Liver (tissue), 7 donors: ENCODE measurements at regions not wholly inside any gene's neighbourhood (a gene's known extent, or its start where the extent isn't known, plus 50 kb on each side); places are given as distances from the start of the nearest gene placed in this dataset.

Source experiments
- DNase-seq: peaks from one replicate; pipeline ENCODE4 v3.0.0-alpha.2; 2017; ENCODE audit warnings: low spot score
- H3K27ac ChIP-seq, 2 donors: one replicate each; pipeline ENCODE4 v1.7.0; 2013; ENCODE audit warnings: inconsistent platforms in 2 of 2, low read length in 2 of 2, control low read depth in 1 of 2, low read depth in 1 of 2, mild to moderate bottlenecking in 1 of 2
- H3K27me3 ChIP-seq, 4 donors: one replicate each; pipeline versions ENCODE4 v1.6.1 to v1.7.0; 2013; ENCODE audit warnings: low read length in 3 of 4, inconsistent platforms in 1 of 4, mild to moderate bottlenecking in 1 of 4, moderate library complexity in 1 of 4; ENCODE audit not compliant: control insufficient read depth in 4 of 4, insufficient read depth in 4 of 4
- H3K36me3 ChIP-seq, 4 donors: one replicate each; pipeline versions ENCODE4 v1.6.1 to v1.7.0; 2013; ENCODE audit warnings: low read length in 3 of 4, mild to moderate bottlenecking in 3 of 4, low read depth in 1 of 4, moderate library complexity in 1 of 4; ENCODE audit not compliant: control insufficient read depth in 4 of 4, insufficient read depth in 3 of 4
- H3K4me1 ChIP-seq, 4 donors: one replicate each; pipeline versions ENCODE4 v1.6.1 to v1.7.0; 2013; ENCODE audit warnings: low read length in 3 of 4, mild to moderate bottlenecking in 3 of 4, moderate library complexity in 1 of 4; ENCODE audit not compliant: control insufficient read depth in 4 of 4, insufficient read depth in 4 of 4
- H3K4me3 ChIP-seq, 3 donors: one replicate each; pipeline versions ENCODE4 v1.6.1 to v1.7.0; 2013; ENCODE audit warnings: low read length in 3 of 3, control low read depth in 1 of 3, low read depth in 1 of 3, mild to moderate bottlenecking in 1 of 3
- H3K9ac ChIP-seq, 2 donors: one replicate each; pipeline ENCODE4 v1.7.0; 2013; ENCODE audit warnings: low read length in 2 of 2, mild to moderate bottlenecking in 2 of 2, moderate library complexity in 2 of 2, control low read depth in 1 of 2, low read depth in 1 of 2
- H3K9me3 ChIP-seq, 4 donors: one replicate each; pipeline versions ENCODE4 v1.6.1 to v1.7.0; 2013; ENCODE audit warnings: low read length in 3 of 4; ENCODE audit not compliant: control insufficient read depth in 4 of 4
- ATF3 ChIP-seq: IDR thresholded peaks from 2 replicates; pipeline ENCODE4 v1.6.1; 2016; ENCODE audit warnings: antibody characterized with exemption
- CTCF ChIP-seq: fragments of 150-350 bp; IDR thresholded peaks from 2 replicates; pipeline ENCODE4 v1.5.1; 2017; ENCODE audit warnings: improper control_type of control experiment, low read depth, low read length; ENCODE audit not compliant: missing input control
- EGR1 ChIP-seq, 2 donors: IDR thresholded peaks; 2 replicates each; pipeline ENCODE4 v1.6.1; 2016 to 2018; ENCODE audit warnings: antibody characterized with exemption in 2 of 2, low read depth in 2 of 2
- FOXA1 ChIP-seq: IDR thresholded peaks from 2 replicates; pipeline ENCODE4 v1.6.1; 2016; ENCODE audit warnings: antibody characterized with exemption
- FOXA2 ChIP-seq: IDR thresholded peaks from 2 replicates; pipeline ENCODE4 v1.6.1; 2016; ENCODE audit warnings: antibody characterized with exemption
- GABPA ChIP-seq, 2 donors: IDR thresholded peaks in 1 of 2; conservative IDR thresholded peaks in 1 of 2; 2 replicates each; pipeline ENCODE4 v1.6.1; 2016; ENCODE audit warnings: antibody characterized with exemption in 2 of 2, mild to moderate bottlenecking in 1 of 2, moderate library complexity in 1 of 2
- HNF4A ChIP-seq, 2 donors: conservative IDR thresholded peaks; 2 replicates each; pipeline ENCODE4 v1.6.1; 2016; ENCODE audit warnings: antibody characterized with exemption in 2 of 2, mild to moderate bottlenecking in 2 of 2
- HNF4G ChIP-seq: IDR thresholded peaks from 2 replicates; pipeline ENCODE4 v1.6.1; 2016; ENCODE audit warnings: antibody characterized with exemption
- JUND ChIP-seq, 2 donors: IDR thresholded peaks; 2 replicates each; pipeline ENCODE4 v1.6.1; 2016; ENCODE audit warnings: antibody characterized with exemption in 2 of 2
- MAX ChIP-seq: IDR thresholded peaks from 2 replicates; pipeline ENCODE4 v1.6.1; 2016; ENCODE audit warnings: antibody characterized with exemption
- NR2F2 ChIP-seq: IDR thresholded peaks from 2 replicates; pipeline ENCODE4 v1.6.1; 2016; ENCODE audit warnings: antibody characterized with exemption
- RAD21 ChIP-seq, 2 donors: IDR thresholded peaks; 2 replicates each; pipeline ENCODE4 v1.6.1; 2016; ENCODE audit warnings: antibody characterized with exemption in 2 of 2, mild to moderate bottlenecking in 2 of 2
- REST ChIP-seq: IDR thresholded peaks from 2 replicates; pipeline ENCODE4 v1.6.1; 2016; ENCODE audit warnings: antibody characterized with exemption, mild to moderate bottlenecking
- RXRA ChIP-seq, 2 donors: IDR thresholded peaks; 2 replicates each; pipeline ENCODE4 v1.6.1; 2017 to 2018; ENCODE audit warnings: antibody characterized with exemption in 2 of 2, mild to moderate bottlenecking in 1 of 2
- SP1 ChIP-seq: IDR thresholded peaks from 2 replicates; pipeline ENCODE4 v1.6.1; 2018; ENCODE audit warnings: antibody characterized with exemption, mild to moderate bottlenecking
- TAF1 ChIP-seq: conservative IDR thresholded peaks from 2 replicates; pipeline ENCODE4 v1.6.1; 2016; ENCODE audit warnings: antibody characterized with exemption, mild to moderate bottlenecking
- YY1 ChIP-seq: IDR thresholded peaks from 2 replicates; pipeline ENCODE4 v1.6.1; 2016; ENCODE audit warnings: antibody characterized with exemption, mild to moderate bottlenecking
- ZBTB33 ChIP-seq: IDR thresholded peaks from 2 replicates; pipeline ENCODE4 v1.6.1; 2016; ENCODE audit warnings: antibody characterized with exemption
- donor health status: healthy.
- donor health status: healthy.
- donor health status: healthy.
- donor health status: healthy.

GRCh38 chr5:153402550-153402949, 87.9 kb upstream of the GRIA1 start:
- no peaks in the 10 kb centered on the region for H3K36me3 ChIP-seq
- no peak overlapping the region for H3K4me3 ChIP-seq
- TF ChIP-seq ATF3 (no peak), YY1 (no peak), MAX (no peak), FOXA2 (no peak), JUND (IDR thresholded peaks at IDR 0.05) (no peak), RXRA (IDR thresholded peaks at IDR 0.05) (no peak), EGR1 (IDR thresholded peaks at IDR 0.05; ENCODE audit: low read depth in 2 of 2) (no peak), SP1 (no peak), TAF1 (no peak), REST (no peak), FOXA1 (no peak), RAD21 (IDR thresholded peaks at IDR 0.05) (no peak), GABPA (IDR thresholded peaks at IDR 0.05 in 1 of 2, conservative IDR thresholded peaks at IDR 0.05 in 1 of 2) (no peak), NR2F2 (no peak), ZBTB33 (no peak), CTCF (no peak), HNF4G (no peak), HNF4A (conservative IDR thresholded peaks at IDR 0.05) (no peak)

GRCh38 chr5:153403470-153403869, 87.0 kb upstream of the GRIA1 start:
- H3K4me1 ChIP-seq, result no peaks in the 10 kb centered on the region
- no peak for TF ChIP-seq SP1
- no peak for TF ChIP-seq FOXA2
- no peak for TF ChIP-seq ATF3
- TF ChIP-seq HNF4G, result no peak
- TF ChIP-seq TAF1, result no peak
- no peak for TF ChIP-seq MAX
- no peak for TF ChIP-seq NR2F2
- no peak overlapping the region for H3K9ac ChIP-seq
- H3K4me3 ChIP-seq, result no peak overlapping the region
- H3K27ac ChIP-seq, result no peak overlapping the region
- no peaks in the 10 kb centered on the region for H3K36me3 ChIP-seq
- H3K9me3 ChIP-seq, result no peaks in the 10 kb centered on the region
- no peak for DNase-seq
- H3K27me3 ChIP-seq, result no peaks in the 10 kb centered on the region

More at GRCh38 chr5:153402550-153402949, 87.9 kb upstream of the GRIA1 start:
- H3K9me3 ChIP-seq, result no peaks in the 10 kb centered on the region
- no peak overlapping the region for H3K9ac ChIP-seq
- H3K27me3 ChIP-seq, result no peaks in the 10 kb centered on the region
- DNase-seq, result no peak
- H3K4me1 ChIP-seq, result no peaks in the 10 kb centered on the region
- H3K27ac ChIP-seq, result no peak overlapping the region
